Activated CD8-positive, alpha-beta memory T cell treated with anti-CD3 and anti-CD28 coated beads for 48 hours (primary cell): ENCODE measurements at regions not wholly inside any gene's neighbourhood (a gene's known extent, or its start where the extent isn't known, plus 50 kb on each side); places are given as distances from the start of the nearest gene placed in this dataset.
"Not testable (repeated sequence)": the region's sequence is repeated elsewhere in the genome, so short reads cannot be mapped to it uniquely, and the experiment has no call there.

ENCODE experiments used
- DNase-seq, 3 experiments: peaks; one replicate each; pipeline ENCODE4 v3.0.0-alpha.2; 2020; ENCODE audit warnings: low read depth in 2 of 3, low spot score in 2 of 3

GRCh38 chrX:856566-857290, 226.1 kb downstream of the SHOX start:
- DNase-seq = no peak

GRCh38 chrX:853304-853703, 222.7 kb downstream of the SHOX start:
- no peak for DNase-seq

DNA sequence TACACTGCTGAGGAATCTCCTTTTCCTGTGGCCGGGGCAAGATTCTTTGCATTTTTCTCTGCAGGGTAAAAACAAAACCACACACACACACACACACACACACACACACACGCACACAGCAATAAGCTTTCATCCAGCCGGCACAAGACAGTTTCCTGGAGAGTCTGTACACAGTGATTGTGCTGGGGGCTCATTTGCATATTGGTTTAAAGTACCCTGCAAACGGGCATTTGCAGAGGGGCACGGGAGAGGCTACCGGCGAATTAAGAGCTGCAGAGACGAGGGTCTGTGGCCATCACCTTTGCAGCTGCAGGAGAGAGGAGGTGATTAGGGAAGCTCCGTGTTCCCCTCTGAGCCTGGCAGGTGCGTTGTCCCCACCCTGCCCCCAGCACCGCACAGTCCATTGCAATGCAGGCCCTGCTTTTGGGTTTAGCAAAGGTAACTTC, 219.9 kb downstream of the SHOX start:
- no peak for DNase-seq

- DNase-seq = no peak
These were observed 217.8 kb downstream of the SHOX start for GRCh38 chrX:848386-848785.

- no peak for DNase-seq
These were observed 212.7 kb downstream of the SHOX start for GRCh38 chrX:843306-843705.

- DNase-seq = no peak
These were observed 210.0 kb downstream of the SHOX start for GRCh38 chrX:840556-840955.

- not testable (repeated sequence) for DNase-seq
These were observed 208.1 kb downstream of the SHOX start for GRCh38 chrX:838666-839065.

GRCh38 chrX:835857-836256, 205.3 kb downstream of the SHOX start:
- not testable (repeated sequence) for DNase-seq

DNA sequence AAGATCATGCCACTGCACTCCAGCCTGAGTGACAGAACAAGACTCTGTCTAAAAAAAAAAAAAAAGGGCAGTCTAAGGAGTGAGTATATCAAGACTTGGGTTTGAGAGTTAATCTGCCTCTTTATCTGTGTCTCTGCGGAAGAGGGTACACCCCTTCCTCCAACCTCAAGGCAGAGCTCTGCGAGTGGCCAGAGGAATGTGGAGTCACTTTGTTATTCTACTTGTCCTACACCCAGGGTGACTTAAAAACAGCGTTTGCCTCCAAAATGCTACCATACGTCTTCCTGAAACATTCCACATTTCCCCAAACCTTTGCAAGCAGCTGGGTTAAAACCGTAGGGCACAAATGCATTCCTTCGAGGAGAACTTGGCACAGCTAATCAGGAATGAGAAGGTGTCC, 199.9 kb downstream of the SHOX start:
- DNase-seq = no peak

DNA sequence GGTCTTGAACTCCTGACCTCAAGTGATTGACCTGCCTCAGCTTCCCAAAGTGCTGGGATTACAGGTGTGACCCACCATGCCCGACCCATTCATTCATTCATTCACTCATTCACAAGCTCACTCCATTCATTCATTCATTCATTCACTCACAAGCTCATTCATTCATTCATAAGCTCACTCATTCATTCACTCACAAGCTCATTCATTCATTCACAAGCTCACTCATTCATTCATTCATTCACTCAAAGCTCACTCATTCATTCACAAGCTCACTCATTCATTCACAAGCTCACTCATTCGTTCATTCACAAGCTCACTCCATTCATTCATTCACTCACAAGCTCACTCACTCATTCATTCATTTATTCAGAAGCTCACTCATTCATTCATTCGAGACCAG, 198.6 kb downstream of the SHOX start:
- DNase-seq = no peak

- DNase-seq = no peak
These were observed 197.9 kb downstream of the SHOX start for GRCh38 chrX:828411-828959.

GRCh38 chrX:826448-826847, 195.9 kb downstream of the SHOX start:
- no peak for DNase-seq

DNA sequence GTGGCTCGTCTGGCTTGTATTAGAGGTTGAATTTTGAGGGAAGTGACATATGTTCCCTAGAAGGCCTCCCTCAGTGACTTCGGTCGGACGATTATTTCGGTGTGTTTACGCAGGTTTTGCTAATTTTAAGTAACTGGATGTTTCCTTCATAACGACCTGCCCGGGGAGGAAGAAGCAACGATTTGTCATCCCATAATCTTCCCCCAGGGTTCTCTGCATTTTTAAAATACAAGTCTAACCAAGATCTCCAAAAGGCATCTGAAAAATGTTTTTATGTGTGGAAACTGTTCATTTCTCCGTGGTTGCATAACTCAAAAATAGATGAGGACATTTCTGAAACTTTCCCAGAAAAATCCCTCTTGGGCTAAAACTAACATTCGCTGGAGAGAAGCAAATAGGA, 195.4 kb downstream of the SHOX start:
- no peak for DNase-seq

GRCh38 chrX:823073-823472, 192.5 kb downstream of the SHOX start:
- not testable (repeated sequence) for DNase-seq

- no peak for DNase-seq
These were observed 190.9 kb downstream of the SHOX start for GRCh38 chrX:821327-822107.

GRCh38 chrX:819684-820083, 189.1 kb downstream of the SHOX start:
- no peak for DNase-seq

GRCh38 chrX:817759-818300, 187.2 kb downstream of the SHOX start:
- no peak for DNase-seq

GRCh38 chrX:817147-817546, 186.6 kb downstream of the SHOX start:
- DNase-seq = not testable (repeated sequence)

- DNase-seq = no peak
These were observed 185.8 kb downstream of the SHOX start for GRCh38 chrX:816411-816810.

GRCh38 chrX:810186-810585, 179.6 kb downstream of the SHOX start:
- no peak for DNase-seq

DNA sequence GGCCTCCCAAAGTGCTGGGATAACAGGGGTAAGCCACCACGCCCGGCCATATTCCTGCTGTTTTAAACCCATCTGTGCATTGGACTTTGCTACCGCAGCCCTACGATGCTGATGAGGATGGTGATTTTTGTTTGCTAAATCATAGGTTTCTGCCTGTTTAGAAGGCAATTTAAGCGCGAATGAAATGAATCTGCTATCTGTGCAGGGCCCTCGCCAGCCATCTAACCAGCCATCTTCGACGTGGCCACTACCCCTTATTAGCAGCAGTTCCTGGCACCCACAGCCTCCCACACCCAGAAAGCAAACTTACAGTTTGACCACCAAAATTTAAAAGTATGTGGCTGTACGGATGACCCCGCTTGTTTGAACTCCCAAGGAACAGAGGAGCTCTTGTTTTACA, 178.5 kb downstream of the SHOX start:
- no peak for DNase-seq

GRCh38 chrX:806586-806985, 176.0 kb downstream of the SHOX start:
- no peak for DNase-seq
